Testis (tissue), 2 donors: ENCODE measurements at regions not wholly inside any gene's neighbourhood (a gene's known extent, or its start where the extent isn't known, plus 50 kb on each side); places are given as distances from the start of the nearest gene placed in this dataset.

Source experiments
- CTCF ChIP-seq, 3 experiments: fragments of 450-650 bp in 2 of 3; fragments of 200-600 bp in 1 of 3; sonication (generic) in 1 of 3; IDR thresholded peaks; one replicate each; pipeline ENCODE4 v1.5.1; 2016 to 2019; ENCODE audit warnings: antibody characterized with exemption in 3 of 3, mild to moderate bottlenecking in 2 of 3, moderate library complexity in 1 of 3
- POLR2A ChIP-seq: fragments of 450-650 bp; IDR thresholded peaks from one replicate; pipeline ENCODE4 v1.6.1; 2017; ENCODE audit warnings: antibody characterized with exemption, mild to moderate bottlenecking, moderate library complexity

DNA sequence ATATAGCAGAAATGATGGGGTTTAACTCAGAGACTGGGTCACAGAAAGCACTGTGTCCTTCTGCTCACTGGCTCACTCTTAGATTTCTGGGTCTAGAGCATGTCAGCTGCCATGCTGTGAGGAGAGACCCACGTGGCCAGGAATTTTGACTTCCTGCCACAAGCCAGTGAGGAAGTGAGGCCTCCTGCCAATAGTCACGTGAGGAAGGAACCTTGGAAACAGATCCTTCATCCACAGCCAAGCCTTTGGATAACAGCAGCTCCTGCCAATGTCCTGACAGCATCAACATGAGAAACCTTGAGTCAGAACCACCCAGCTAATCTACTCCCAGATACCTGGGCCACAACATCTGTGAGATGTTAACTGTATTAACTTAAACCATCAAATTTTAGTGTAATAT lies 114.5 kb upstream of the PLPPR5 start:
- no peak for TF ChIP-seq CTCF (IDR thresholded peaks at IDR 0.05)
- no peak for TF ChIP-seq POLR2A
